ENCODE measurements at regions not wholly inside any gene's neighbourhood (a gene's known extent, or its start where the extent isn't known, plus 50 kb on each side); places are given as distances from the start of the nearest gene placed in this dataset.

- TF ChIP-seq CTCF (IDR thresholded peaks at IDR 0.05; ENCODE audit: insufficient read depth, low read length) (no peak), REST (IDR thresholded peaks at IDR 0.05; ENCODE audit: insufficient replicate concordance, low read depth) (no peak), GABPA (IDR thresholded peaks at IDR 0.05; ENCODE audit: low read depth) (no peak), POLR2AphosphoS5 (IDR thresholded peaks at IDR 0.05; ENCODE audit: low read depth) (no peak), SPI1 (IDR thresholded peaks at IDR 0.05; ENCODE audit: borderline replicate concordance, low read depth) (no peak)
Observed at GRCh38 chr1:78269591-78269990, 221.2 kb upstream of the PTGFR start.

Data from HL-60 (cell line).